GM19395 (cell line): ENCODE measurements at regions not wholly inside any gene's neighbourhood (a gene's known extent, or its start where the extent isn't known, plus 50 kb on each side); places are given as distances from the start of the nearest gene placed in this dataset.

ENCODE experiments used
- ATAC-seq: cut with Tn5 transposase; IDR thresholded peaks from one replicate; pipeline ENCODE4 v1.9.1; 2021; ENCODE audit warnings: mild to moderate bottlenecking, moderate library complexity; ENCODE audit not compliant: unreplicated experiment

DNA sequence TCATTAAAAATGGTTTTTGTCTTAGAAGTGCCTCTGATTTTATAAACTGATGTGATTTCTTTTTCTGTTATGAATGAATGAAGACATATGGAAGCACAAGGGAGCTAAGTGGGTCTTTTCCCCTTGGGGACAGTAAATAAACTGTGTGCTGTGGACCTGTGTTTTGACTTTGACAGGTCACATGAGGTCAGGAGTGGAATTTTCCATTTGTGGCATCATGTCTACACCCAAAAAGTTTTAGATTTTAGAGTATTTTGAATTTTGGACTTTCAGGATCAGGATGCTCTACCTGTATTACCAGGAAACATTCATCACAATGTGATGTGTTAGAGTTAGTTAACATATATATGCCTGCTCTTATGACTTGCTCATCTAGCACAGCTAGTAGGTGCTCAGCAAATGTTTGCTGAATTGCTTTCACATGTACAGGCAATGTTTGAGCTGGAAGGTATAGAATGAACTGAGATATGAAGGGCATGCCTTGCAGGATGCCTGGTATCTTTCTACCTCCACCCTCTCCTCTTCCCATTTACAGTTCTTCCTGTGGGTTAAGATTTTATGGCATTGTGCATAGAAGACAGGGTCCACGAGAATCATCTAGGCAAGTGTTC, 73.2 kb upstream of the NR3C1 start:
- no peak for ATAC-seq

DNA sequence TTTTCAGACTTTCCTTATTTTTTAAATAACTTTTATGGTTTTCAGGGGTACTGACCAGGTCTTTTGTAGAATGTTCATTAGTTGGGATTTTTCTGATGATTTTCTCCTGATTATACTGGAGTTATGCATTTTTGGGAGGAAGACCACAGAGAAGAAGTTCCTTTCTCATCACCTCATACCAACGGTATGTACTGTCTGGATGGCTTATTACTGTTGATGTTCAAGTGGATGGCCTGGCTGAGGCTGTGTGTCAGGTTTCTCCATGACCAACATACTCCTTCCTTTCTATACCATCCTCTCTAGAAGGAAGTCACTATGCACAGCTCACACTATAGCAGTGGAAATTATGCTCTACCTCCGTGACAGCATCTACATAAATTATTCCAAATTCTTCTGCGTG, 71.1 kb upstream of the NR3C1 start:
- no peak for ATAC-seq

DNA sequence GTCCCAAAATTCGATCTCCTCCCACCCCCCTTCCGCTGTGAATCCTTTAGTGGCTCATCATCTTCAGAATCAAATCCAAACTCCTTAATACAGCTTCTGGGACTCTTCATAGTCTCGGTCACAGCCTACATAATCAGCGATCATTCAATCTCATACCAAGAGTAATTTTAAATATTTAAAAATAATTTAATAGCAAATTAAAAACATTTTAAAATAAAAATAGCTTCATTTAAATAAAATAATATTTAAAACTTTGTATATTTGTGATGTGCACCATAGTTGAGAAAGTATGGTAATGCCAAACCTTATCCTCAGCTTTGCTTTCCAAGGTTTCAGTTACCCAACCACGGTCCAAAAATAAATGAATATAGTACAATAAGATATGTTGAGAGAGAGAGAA, 70.0 kb upstream of the NR3C1 start:
- ATAC-seq = no peak

DNA sequence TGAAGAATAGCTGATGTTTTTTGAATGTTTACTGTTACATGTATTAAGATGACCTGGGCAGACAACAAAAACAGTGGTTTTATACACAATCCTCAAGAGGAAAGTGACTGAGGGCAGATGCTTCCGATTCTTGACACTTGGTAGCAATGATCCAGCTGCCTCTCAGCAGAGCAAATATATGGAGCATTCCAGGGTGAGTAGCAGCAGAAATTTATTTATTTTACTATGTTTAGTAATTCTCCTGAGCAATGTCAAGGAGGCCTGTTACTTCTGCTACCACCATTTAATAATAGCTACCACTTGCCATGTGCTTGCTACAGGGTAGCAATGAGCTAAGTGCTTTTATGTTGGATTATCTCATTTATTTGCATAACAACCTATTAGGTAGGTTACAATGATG, 69.1 kb upstream of the NR3C1 start:
- no peak for ATAC-seq

DNA sequence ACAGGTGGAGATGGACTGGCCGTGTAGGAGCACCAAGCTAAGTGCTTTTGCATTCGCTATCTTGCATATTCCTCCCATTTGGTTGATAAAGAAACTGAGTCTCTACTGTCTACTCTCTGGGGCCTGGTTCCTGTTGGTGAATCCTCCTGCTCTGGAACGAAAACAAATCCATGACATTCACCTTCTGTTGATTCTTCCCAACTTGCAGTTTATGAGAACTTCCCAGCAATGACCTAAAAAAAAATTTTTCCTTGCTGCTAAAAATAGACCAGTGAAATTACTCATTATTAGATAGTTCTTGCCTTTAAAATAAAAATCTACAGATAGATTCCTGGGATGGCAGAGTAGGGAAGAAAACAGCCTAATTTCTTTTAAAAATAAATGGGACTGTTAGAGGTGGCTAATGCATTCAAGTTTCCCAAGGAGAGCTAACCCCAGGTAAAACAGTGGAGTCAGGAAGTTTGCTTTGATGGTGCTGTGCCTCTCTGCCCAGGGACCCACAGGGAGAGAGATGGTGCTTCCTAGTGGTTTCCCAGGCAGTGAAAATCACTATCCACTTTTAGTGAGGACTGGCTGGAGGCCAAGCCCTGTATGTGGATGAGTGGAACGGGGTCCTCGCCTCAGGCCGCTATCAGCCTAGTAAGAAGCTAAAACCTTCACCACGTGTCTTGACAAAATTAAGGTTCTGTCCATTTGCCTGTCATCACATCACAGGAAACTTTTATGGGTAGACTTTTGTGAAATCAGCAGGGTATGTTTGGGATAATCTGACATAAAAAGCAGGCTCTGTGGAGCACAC, 68.4 kb upstream of the NR3C1 start:
- no peak for ATAC-seq

DNA sequence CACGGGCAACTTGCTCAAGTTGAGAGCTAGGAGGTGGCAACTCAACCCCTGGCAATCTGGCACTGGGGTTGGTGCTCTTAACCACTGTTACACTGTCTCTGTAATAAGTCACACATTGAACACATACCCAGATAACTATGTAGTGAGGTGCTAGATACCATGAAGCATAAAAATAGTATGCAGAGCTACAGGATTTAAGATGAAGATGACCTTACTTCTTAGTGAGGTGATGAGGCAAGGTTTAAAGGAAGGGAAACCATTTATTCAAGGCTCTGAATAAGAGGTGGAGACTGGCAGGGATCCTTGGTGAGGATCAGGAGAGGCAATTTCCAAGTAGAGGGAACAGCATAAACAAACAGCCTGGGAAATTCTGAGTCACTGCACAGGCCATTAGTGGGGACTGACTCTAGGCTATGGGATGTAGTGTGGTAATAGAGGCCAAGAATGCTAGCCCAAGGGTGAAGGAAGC, 67.6 kb upstream of the NR3C1 start:
- no peak for ATAC-seq

DNA sequence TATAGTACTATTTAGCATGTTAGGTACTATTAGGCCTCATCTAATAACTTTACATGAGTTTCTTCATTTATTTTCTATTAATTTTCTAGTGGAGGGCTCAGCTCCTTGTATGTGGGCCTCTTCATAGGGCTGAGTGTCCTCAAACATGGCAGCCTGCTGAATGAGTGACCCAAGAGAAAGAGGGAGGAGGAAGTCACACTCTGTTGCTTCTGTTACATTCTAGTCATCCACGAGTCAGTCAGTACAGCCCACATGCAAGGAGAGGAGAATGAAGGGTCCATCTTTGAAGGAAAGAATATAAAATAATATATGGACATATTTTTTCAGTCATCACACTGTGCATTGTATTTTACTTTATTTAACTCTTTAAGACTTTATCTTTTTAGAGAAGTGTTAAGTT, 66.6 kb upstream of the NR3C1 start:
- no peak for ATAC-seq

DNA sequence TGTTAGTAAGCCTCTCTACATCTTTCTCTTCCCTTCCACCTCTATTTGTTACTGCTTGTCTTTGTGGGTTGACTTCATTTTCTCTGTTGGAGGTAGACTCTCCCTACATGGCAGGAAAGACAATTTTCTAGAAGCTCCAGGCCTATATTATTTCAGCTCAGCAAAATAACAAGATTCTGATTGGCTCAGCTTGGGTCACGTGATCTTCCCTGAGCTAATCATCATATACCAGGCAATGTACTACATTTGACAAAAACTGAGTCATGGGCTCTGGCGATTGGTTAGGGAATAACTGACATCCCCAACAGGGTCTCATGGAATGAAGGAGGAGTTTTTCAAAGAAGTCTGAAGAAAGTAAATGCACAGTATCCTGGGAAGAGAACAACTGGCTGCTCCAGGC, 65.6 kb upstream of the NR3C1 start:
- no peak for ATAC-seq

DNA sequence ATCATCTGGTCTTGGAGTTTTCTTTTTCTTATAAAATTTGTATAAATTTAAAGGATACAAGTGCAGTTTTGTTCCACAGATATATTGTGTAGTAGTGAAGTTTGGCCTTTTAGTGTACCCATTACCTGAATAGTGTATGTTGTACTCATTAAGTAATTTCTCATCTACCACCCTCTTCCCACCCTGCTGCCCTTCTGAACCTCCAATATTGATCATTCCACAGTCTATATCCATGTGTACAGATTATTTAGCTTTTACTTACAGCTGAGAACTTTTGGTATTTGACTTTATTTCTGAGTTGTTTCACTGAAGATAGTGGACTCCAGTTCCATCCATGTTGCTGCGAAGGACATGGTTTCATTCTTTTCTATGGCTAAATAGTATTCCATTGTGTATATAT, 63.1 kb upstream of the NR3C1 start:
- no peak for ATAC-seq

DNA sequence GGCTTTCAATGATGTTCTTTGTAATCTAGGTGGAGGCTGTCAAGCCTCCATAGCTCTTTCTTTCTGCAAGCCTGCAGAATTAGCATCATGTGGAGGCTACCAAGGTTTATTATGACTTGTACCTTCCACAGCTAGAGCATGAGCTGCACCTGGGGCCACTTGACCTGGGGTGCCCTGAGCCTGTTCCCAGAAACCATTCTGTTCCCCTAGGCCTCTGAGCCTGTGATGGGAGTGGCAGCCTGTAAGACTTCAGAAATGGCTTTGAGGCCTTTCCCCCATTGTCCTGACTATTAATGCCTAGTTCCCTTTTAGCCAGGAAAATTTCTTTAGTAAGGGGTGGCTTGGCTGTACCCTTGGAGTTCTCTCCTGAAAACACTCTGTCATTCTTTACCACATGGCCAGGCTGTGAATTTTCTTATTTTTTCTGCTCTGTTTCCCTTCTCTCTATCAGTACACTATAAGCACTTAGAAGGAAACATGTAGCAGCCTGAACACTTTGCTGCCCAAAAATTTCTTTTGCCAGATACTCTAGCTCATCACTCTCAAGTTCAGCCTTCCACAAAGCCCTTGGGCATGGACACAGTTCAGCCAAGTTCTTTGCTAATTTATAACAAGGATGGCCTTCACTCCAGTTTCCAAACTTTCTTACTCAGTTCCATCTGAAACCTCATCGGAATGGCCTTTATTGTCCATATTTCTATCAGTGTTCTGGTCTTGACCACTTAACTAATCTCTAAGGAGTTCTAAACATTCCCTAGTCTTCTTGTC, 61.4 kb upstream of the NR3C1 start:
- ATAC-seq = no peak

DNA sequence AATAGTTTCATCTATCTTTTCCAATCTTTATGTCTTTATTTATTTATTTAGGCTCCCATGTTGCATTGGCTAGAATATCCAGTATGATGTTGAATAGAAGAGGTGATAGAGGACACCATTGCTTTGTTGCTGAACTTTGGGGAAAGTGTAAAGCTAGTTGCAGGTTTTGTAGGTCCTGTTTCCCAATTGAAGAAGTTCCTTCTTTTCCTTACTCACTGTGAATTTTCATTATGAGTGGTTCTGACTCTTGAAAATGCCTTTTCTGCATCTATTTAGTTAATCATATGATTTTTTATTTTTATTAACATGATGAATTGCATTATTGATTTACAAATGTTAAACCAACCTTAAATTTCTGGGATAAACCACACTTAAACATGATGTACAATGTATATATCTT, 58.9 kb upstream of the NR3C1 start:
- ATAC-seq = no peak

DNA sequence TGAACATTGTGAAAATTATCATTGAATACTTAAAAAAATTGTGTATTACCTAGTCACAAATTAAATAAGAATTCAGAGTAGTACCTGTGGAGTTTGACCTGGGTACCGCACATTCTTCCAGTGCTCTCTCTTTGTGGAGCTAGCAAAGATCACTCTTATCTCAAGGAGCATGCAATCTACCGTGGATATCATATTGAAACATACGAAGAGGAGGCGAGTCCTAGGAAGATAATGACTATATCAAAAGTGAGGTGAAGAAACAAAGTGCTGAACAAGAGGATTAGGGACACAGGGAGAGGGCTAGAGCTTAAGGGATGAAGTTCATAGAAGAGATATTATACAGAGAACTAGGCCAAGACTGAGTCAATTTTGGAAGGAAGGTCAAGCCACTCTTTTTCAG, 55.9 kb upstream of the NR3C1 start:
- no peak for ATAC-seq

DNA sequence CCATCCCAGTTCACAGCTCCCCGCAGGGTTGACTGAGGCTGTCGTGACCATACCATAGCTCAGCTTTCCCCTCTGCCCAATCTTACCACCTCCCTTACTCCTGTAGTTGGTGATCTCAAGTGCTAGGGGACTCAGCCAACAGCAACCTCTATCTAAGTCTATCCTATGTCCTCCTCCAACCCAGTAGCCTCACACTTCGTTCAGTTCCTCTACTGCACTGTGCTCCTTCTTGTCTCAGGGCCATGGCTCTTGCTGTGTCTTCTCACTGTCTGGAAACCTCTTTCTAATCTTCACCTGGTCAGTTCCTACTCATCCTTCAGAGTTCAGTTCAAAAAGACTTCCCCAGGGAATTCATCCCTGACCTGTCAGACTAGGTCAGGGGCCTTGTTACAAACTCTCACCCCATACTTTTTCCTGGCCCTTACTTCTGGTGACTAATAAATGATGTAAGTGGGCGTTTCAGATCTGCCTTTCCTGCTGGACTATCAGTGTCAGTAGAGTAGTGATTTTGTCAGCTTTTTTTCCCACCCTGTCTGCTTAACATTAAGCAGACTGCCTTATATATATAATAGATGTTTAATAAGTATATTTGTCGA, 53.6 kb upstream of the NR3C1 start:
- ATAC-seq = no peak

DNA sequence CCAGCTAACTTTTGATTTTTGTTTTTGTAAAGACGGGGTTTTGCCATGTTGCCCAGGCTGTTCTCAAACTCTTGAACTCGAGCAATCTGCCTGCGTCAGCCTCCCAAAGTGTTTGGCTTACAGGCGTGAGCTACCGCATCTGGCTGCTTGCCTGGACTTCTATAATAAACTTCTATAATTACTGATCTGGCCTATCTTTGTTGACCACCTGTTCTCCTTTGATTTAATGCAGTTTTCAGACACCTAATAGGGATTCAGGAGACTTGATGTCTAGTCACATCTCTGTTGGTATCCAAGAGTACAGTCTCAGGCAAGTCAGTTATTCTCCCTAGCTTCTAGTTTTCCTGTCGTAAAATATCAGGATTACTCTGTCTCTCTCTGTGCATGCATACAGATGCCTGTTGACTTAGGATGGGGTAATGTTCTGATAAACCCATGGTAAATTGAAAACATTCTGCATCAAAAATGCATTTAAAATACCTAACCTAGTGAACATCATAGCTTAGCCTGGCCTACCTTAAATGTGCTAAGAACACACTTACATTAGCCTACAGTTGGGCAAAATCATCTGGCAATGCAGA, 51.5 kb upstream of the NR3C1 start:
- ATAC-seq = no peak

DNA sequence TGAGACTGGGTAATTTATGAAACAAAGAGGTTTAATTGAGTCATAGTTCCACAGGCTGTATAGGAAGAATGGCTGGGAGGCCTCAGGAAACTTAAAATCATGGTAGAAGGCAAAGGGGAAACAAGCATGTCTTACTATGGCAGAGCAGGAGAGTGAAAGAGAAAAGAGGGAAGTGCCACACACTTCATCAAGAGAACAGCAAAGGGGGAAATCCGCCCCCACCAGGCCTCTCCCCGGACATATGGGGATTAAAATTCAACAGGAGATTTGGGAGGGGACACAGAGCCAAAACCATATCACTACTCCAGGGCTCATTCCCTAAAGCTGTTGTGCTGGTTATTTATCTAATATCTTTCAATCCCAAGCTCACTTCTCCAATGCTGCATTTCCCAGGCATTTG, 50.2 kb upstream of the NR3C1 start:
- no peak for ATAC-seq
